ENCODE measurements at regions not wholly inside any gene's neighbourhood (a gene's known extent, or its start where the extent isn't known, plus 50 kb on each side); places are given as distances from the start of the nearest gene placed in this dataset.

- TF ChIP-seq POLR2AphosphoS5 (IDR thresholded peaks at IDR 0.05) (no peak), CTCF (IDR thresholded peaks at IDR 0.05 in 8 of 11, conservative IDR thresholded peaks at IDR 0.05 in 3 of 11) (no peak)
Measured at GRCh38 chr2:167582619-167583018, 664.8 kb downstream of the STK39 start.
